Pancreas (tissue), 10 donors: ENCODE measurements at regions not wholly inside any gene's neighbourhood (a gene's known extent, or its start where the extent isn't known, plus 50 kb on each side); places are given as distances from the start of the nearest gene placed in this dataset.

Source experiments
- ATAC-seq, 4 donors: fragments of 200-7000 bp; cut with Tn5 transposase; one replicate each; pipeline versions ENCODE4 v1.8.0 to v1.9.1; 2020; ENCODE audit warnings: mild to moderate bottlenecking in 4 of 4, moderate library complexity in 4 of 4
- DNase-seq, 6 donors: peaks; one replicate each; pipeline ENCODE4 v3.0.0-alpha.2; 2020
- FAIRE-seq: peaks from 2 replicates; lab custom pipeline; 2012; peaks lifted over from hg19 to GRCh38; lab: Jason Lieb, UNC
- H3K27ac ChIP-seq, 4 donors: fragments of 200-600 bp; sonication (generic); 1 replicate in 3 of 4; 2 replicates in 1 of 4; pipeline versions ENCODE4 v1.5.0 to v1.8.0; 2020
- H3K27me3 ChIP-seq, 4 donors: fragments of 200-600 bp; one replicate each; pipeline ENCODE4 v1.8.0; 2021
- H3K36me3 ChIP-seq, 3 donors: fragments of 200-600 bp; sonication (generic) in 1 of 3; one replicate each; pipeline versions ENCODE4 v1.5.0 to v1.8.0; 2020 to 2021
- H3K4me1 ChIP-seq, 3 donors: fragments of 200-600 bp; one replicate each; pipeline ENCODE4 v1.8.0; 2021
- H3K4me3 ChIP-seq, 4 donors: fragments of 200-600 bp; sonication (generic) in 2 of 4; one replicate each; pipeline versions ENCODE4 v1.5.0 to v1.8.0; 2020 to 2021
- H3K9me3 ChIP-seq, 4 donors: fragments of 200-600 bp; one replicate each; pipeline ENCODE4 v1.8.0; 2021
- WGBS, 2 donors: extraction: QIAGEN DNeasy Blood & Tissue Kit; methylation state at CpG; one replicate each; pipeline ENCODE4 v1.1.7; 2013; 5-methylcytosine and 5-hydroxymethylcytosine counted together
- intact Hi-C, 3 donors: fragments of 100-400 bp; cut with DNase I; formaldehyde crosslinking; loops; one replicate each; pipeline versions ENCODE4 v1.11.1 to v1.14.2; 2022
- TF ChIP-seq, protein P1 (sequence below), 4 donors: fragments of 200-600 bp; sonication (generic) in 3 of 4; IDR thresholded peaks; one replicate each; pipeline versions ENCODE4 v1.5.0 to v1.8.0; 2021; ENCODE audit warnings: antibody characterized with exemption in 4 of 4
- donor health status: healthy with polysubstance abuse.
- donor health status: DM: no; HTN: no; CAD: no; lungs with moderate emphysema.
- donor health status: DM: no; HTN: no; CAD: no.
- donor health status: control.
- donor health status: control.
- donor health status: Bipolar disorder and iron deficiency.
- donor health status: DM: yes; HTN: yes; CAD: no.
- donor health status: DM: no; HTN: no; CAD: no.
- donor health status: DM: no; HTN: no; CAD: no.
- donor health status: DM: yes; HTN: yes; CAD: no.

DNA sequence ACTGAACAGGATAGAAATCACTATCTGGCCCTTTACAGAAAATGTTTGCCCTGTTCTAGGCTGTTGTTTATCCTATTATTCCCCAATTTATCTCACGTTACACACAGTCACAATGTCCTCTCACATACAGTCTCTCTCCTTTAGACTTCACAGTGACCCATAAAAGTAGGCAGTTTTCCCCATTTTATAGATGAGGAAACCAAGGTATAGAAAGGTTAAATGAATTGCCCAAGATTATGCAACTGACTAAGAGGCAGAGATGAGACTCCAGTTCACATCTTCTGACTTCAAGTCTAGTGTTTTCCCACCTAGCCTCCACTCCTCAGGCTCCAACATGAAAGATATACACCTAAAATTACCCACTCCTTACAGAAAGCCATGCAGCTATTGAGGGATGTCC, 99.3 kb upstream of the PLCL2 start:
- H3K27me3 ChIP-seq: no peaks in the 10 kb centered on the region
- no peak overlapping the region for H3K27ac ChIP-seq
- 73 to 76% methylated on average over 1 of the region's 1 CpG for WGBS, 2 donors
- H3K4me1 ChIP-seq: no peaks in the 10 kb centered on the region
- no peak overlapping the region for H3K4me3 ChIP-seq
- ATAC-seq: no peak
- H3K36me3 ChIP-seq: no peaks in the 10 kb centered on the region
- intact Hi-C loops: no loop called here
- no peak for DNase-seq
- FAIRE-seq: no peak
- TF ChIP-seq, protein P1, sequence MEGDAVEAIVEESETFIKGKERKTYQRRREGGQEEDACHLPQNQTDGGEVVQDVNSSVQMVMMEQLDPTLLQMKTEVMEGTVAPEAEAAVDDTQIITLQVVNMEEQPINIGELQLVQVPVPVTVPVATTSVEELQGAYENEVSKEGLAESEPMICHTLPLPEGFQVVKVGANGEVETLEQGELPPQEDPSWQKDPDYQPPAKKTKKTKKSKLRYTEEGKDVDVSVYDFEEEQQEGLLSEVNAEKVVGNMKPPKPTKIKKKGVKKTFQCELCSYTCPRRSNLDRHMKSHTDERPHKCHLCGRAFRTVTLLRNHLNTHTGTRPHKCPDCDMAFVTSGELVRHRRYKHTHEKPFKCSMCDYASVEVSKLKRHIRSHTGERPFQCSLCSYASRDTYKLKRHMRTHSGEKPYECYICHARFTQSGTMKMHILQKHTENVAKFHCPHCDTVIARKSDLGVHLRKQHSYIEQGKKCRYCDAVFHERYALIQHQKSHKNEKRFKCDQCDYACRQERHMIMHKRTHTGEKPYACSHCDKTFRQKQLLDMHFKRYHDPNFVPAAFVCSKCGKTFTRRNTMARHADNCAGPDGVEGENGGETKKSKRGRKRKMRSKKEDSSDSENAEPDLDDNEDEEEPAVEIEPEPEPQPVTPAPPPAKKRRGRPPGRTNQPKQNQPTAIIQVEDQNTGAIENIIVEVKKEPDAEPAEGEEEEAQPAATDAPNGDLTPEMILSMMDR (IDR thresholded peaks at IDR 0.05): no peak
- H3K9me3 ChIP-seq: no peaks in the 10 kb centered on the region

DNA sequence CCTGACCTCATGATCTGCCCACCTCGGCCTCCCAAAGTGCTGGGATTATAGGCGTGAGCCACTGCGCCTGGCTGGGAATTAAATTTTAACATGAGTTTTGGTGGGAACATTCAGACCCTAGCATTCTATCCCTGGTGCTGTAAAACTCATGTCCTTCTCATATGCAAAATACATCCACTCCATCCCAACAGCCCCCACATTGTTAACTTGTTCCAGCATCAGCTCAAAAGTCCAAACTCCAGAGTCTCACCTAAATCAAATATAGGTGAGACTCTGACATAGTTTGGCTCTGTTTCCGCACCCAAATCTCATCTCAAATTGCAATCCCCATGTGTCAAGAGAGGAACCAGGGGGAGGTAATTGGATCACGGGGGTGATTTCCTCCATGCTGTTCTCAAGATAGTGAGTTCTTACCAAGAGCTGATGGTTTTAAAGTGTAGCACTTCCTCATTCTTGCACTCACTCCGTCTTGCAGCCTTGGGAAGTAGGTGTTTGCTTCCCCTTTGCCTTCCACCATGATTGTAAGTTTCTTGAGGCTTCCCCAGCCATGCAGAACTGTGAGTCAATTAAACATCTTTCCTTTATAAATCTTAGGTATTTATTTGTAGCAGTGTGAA, 96.2 kb upstream of the PLCL2 start:
- H3K4me3 ChIP-seq: no peak overlapping the region
- intact Hi-C loops: no loop called here
- DNase-seq: no peak
- 77 to 80% methylated on average over 6 of the region's 6 CpGs for WGBS, 2 donors
- H3K9me3 ChIP-seq: no peaks in the 10 kb centered on the region
- no peak overlapping the region for H3K27ac ChIP-seq
- no peaks in the 10 kb centered on the region for H3K27me3 ChIP-seq
- TF ChIP-seq, protein P1 (IDR thresholded peaks at IDR 0.05): no peak
- ATAC-seq: peak in 1 of 4 donors; percentile 53
- no peaks in the 10 kb centered on the region for H3K4me1 ChIP-seq
- FAIRE-seq: no peak
- no peaks in the 10 kb centered on the region for H3K36me3 ChIP-seq

DNA sequence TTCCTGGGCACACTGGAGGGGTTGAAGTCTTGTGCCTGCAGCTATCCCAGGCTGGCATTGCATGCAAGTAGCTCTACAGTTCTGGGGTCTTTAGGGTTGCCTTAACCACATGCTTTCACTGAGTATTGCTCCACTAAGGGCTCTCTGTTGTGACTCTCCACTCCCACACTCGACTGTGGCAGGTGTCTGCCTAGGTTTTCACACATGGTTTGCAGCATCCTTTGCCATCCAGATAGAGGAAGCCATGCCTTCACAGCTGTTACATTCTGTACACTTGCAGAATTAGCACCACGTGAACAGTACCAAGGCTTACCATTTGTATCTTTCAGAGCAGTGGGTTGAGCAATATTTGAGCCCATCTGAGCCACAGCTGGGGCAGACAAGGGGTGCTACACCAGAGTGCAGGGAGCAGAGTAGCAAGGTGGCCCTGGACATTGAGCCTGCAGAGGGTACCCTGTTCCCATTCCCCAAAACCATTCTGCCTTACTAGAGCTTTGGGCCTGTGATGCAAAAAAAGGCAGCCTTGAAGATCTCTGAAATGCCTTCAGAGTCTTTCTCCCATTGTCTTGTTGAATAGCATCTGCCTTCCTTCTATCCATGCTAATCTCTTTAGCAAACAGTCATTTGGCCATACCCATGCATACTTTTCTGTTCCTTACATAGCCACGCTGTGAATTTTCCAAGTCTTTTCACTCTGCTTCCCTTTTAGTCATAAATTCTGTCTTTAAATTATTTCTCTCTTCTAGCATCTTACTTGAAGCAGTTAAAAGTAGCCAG, 95.2 kb upstream of the PLCL2 start:
- H3K27me3 ChIP-seq: no peaks in the 10 kb centered on the region
- TF ChIP-seq, protein P1 (IDR thresholded peaks at IDR 0.05): no peak
- intact Hi-C loops: no loop called here
- no peak for ATAC-seq
- no peak for FAIRE-seq
- no peaks in the 10 kb centered on the region for H3K4me1 ChIP-seq
- no peak overlapping the region for H3K4me3 ChIP-seq
- WGBS, 2 donors: 79% methylated on average over 3 of the region's 3 CpGs
- H3K36me3 ChIP-seq: no peaks in the 10 kb centered on the region
- no peak overlapping the region for H3K27ac ChIP-seq
- DNase-seq: no peak
- no peaks in the 10 kb centered on the region for H3K9me3 ChIP-seq

DNA sequence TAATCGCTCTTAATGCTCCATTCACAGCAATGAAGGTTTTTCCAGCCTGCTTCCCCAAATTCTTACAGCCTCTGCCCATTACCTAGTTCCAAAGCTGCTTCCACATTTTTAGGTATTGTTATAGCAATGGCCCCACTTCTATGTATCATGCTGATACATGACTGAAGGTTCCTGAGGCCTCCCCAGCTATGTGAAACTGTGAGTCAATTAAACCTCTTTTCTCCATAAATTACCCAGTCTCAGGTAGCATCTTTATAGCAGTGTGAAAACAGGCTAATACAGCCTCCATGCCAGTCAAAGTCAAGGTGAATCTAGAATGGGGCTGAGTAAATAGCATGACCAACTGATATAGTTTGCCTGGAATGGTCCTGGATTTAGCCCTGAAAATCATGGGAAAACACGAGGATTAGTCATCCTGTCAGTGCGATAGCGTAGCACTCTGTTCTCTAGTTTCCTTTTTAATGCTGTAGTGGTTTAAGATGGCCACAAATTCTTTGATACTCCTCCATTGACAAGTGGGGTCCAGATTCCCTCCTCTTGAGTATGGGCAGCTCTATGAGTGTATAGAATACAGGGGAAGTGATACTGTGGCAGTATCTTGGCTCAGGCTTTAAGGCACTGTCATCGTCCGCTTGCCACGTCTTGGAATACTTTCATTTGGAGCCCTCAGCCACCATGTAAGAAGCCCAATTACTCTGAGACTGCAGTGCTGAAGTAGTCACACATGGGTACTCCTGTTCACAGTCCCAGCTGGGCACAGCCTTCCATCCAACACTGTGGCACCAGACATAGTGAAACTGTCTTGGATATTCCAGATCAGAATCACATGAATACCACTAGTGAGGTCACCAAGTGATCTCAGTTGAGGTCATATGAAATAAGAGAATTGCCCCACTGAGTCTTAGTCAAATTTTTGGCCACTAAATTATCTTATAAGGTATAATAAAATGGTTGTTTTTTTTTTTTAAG, 94.0 kb upstream of the PLCL2 start:
- WGBS, 2 donors: 89 to 92% methylated on average over 7 of the region's 7 CpGs
- TF ChIP-seq, protein P1 (IDR thresholded peaks at IDR 0.05): no peak
- no peak for FAIRE-seq
- Histone ChIP-seq H3K27ac (no peak overlapping the region), H3K27me3 (no peaks in the 10 kb centered on the region), H3K4me3 (no peak overlapping the region), H3K9me3 (no peaks in the 10 kb centered on the region), H3K36me3 (no peaks in the 10 kb centered on the region), H3K4me1 (no peaks in the 10 kb centered on the region)
- DNase-seq: no peak
- ATAC-seq: no peak
- intact Hi-C loops: no loop called here
